ENCODE measurements at regions not wholly inside any gene's neighbourhood (a gene's known extent, or its start where the extent isn't known, plus 50 kb on each side); places are given as distances from the start of the nearest gene placed in this dataset.

DNA sequence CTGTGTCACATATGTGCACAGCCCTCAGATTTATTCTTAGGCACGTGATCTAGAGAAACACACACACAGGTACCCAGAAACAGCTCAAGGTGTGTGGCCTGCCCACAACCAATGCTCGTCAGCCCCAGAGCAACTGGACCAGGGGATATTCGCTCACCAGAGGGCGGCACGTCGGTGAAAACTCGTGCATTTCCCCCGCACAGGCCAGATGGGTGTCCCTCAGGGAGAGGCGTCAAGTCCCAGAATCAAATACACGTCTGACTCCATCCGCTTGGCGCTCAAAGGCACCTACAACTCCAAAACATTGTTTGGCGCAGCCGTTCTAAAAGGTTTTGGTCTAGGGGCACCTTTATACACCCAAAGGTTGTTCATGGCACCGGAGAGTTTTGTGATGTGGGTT is 429.0 kb downstream of the BRD1 start:
- intact Hi-C loops (cut with micrococcal nuclease), result no loop called here
- ATAC-seq (no peak), DNase-seq (no peak)
- ChIA-PET CTCF (no interaction called here), POLR2A (ENCODE audit: unreplicated experiment) (no interaction called here)
- Histone ChIP-seq H4K20me1 (ENCODE audit: low read length) (no peaks in the 10 kb centered on the region), H3K27ac (ENCODE audit: low read length) (no peak overlapping the region), H3K4me1 (ENCODE audit: insufficient read depth, low read length) (no peaks in the 10 kb centered on the region), H3K79me2 (ENCODE audit: low read length) (no peaks in the 10 kb centered on the region), H3K9me3 (ENCODE audit: low read length) (no peaks in the 10 kb centered on the region), H3K9me2 (replicated peaks; ENCODE audit: low read length) (no peaks in the 10 kb centered on the region), H3K4me3 (ENCODE audit: low read length) (no peak overlapping the region), H2AFZ (ENCODE audit: low read length) (no peak overlapping the region), H3K4me2 (ENCODE audit: low read length) (no peak overlapping the region), H3F3A (ENCODE audit: low read length, unreplicated experiment) (no peaks in the 10 kb centered on the region), H3K36me3 (ENCODE audit: low read depth, low read length) (no peaks in the 10 kb centered on the region), H3K9ac (ENCODE audit: low read length) (no peak overlapping the region), H3K27me3 (ENCODE audit: low read length) (peaks cover 54% of the 10 kb centered on the region)
- TF ChIP-seq EZH2phosphoT487 (IDR thresholded peaks at IDR 0.05; ENCODE audit: borderline replicate concordance, low read length), result no peak
- TF ChIP-seq, protein P1, sequence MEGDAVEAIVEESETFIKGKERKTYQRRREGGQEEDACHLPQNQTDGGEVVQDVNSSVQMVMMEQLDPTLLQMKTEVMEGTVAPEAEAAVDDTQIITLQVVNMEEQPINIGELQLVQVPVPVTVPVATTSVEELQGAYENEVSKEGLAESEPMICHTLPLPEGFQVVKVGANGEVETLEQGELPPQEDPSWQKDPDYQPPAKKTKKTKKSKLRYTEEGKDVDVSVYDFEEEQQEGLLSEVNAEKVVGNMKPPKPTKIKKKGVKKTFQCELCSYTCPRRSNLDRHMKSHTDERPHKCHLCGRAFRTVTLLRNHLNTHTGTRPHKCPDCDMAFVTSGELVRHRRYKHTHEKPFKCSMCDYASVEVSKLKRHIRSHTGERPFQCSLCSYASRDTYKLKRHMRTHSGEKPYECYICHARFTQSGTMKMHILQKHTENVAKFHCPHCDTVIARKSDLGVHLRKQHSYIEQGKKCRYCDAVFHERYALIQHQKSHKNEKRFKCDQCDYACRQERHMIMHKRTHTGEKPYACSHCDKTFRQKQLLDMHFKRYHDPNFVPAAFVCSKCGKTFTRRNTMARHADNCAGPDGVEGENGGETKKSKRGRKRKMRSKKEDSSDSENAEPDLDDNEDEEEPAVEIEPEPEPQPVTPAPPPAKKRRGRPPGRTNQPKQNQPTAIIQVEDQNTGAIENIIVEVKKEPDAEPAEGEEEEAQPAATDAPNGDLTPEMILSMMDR (conservative IDR thresholded peaks at IDR 0.05; ENCODE audit: low read depth, low read length), result no peak
- no peak for TF ChIP-seq EZH2 (IDR thresholded peaks at IDR 0.05; ENCODE audit: low read length, unreplicated experiment)
- no TSS peak for BruUV-seq (replicated peaks)

DNA sequence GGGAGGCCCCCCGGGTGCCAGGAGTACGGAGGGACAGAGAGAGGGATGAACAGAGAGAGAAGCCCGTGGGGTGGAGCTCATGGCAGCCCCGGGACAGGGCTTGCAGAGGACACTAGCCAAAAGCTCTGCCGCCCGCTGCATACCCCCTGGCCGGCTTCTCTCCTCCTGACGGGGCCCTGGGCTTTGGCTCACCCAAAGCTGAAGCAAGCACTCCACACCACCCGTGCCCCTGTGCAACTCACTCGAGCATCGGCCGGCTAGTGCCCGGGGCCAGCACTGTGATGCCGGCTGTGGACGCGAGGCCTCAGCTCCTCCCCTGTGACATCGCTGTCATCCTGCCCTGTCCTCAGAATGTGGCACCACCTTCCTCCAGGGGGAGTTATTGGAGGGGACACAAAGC is 429.6 kb downstream of the BRD1 start:
- no peak overlapping the region for H3K4me3 ChIP-seq (ENCODE audit: low read length)
- H4K20me1 ChIP-seq (ENCODE audit: low read length), result no peaks in the 10 kb centered on the region
- CTCF ChIA-PET, result no interaction called here
- no peak overlapping the region for H3K4me2 ChIP-seq (ENCODE audit: low read length)
- H2AFZ ChIP-seq (ENCODE audit: low read length), result no peak overlapping the region
- no peaks in the 10 kb centered on the region for H3K9me2 ChIP-seq (replicated peaks; ENCODE audit: low read length)
- H3K9me3 ChIP-seq (ENCODE audit: low read length), result no peaks in the 10 kb centered on the region
- no peaks in the 10 kb centered on the region for H3K4me1 ChIP-seq (ENCODE audit: insufficient read depth, low read length)
- no peak overlapping the region for H3K27ac ChIP-seq (ENCODE audit: low read length)
- H3K36me3 ChIP-seq (ENCODE audit: low read depth, low read length), result no peaks in the 10 kb centered on the region
- BruUV-seq (replicated peaks), result no TSS peak
- peaks cover 50% of the 10 kb centered on the region for H3K27me3 ChIP-seq (ENCODE audit: low read length)
- H3K79me2 ChIP-seq (ENCODE audit: low read length), result no peaks in the 10 kb centered on the region
- ATAC-seq, result no peak
- POLR2A ChIA-PET (ENCODE audit: unreplicated experiment), result no interaction called here
- no peak overlapping the region for H3K9ac ChIP-seq (ENCODE audit: low read length)
- intact Hi-C loops (cut with micrococcal nuclease), result no loop called here
- no peak for DNase-seq
- no peaks in the 10 kb centered on the region for H3F3A ChIP-seq (ENCODE audit: low read length, unreplicated experiment)
- TF ChIP-seq, protein P1 (conservative IDR thresholded peaks at IDR 0.05; ENCODE audit: low read depth, low read length), result no peak
- TF ChIP-seq EZH2 (IDR thresholded peaks at IDR 0.05; ENCODE audit: low read length, unreplicated experiment), result no peak
- TF ChIP-seq EZH2phosphoT487 (IDR thresholded peaks at IDR 0.05; ENCODE audit: borderline replicate concordance, low read length), result no peak

DNA sequence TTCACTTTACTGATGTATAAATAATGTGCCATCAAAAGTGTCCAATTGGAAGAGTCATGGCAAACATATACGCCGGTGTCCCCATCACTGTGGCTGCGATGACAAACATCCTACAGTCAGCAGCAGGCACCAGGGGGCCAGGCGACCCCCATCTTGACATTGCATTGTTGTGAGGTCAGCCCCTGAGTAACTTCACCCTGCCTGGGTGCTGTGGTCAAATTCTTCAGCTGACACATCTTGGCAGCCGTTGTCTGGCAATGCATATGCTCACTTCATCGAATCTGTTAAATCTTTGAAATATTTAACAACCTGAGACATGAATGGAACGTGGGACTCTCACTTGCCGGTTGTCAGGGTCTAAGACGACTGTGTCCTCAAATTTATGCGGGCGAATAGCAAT is 430.9 kb downstream of the BRD1 start:
- ATAC-seq (no peak), DNase-seq (no peak)
- no peak overlapping the region for H2AFZ ChIP-seq (ENCODE audit: low read length)
- H3K4me1 ChIP-seq (ENCODE audit: insufficient read depth, low read length), result no peaks in the 10 kb centered on the region
- H3K36me3 ChIP-seq (ENCODE audit: low read depth, low read length), result no peaks in the 10 kb centered on the region
- ChIA-PET POLR2A (ENCODE audit: unreplicated experiment) (no interaction called here), CTCF (no interaction called here)
- H3K9ac ChIP-seq (ENCODE audit: low read length), result no peak overlapping the region
- H4K20me1 ChIP-seq (ENCODE audit: low read length), result no peaks in the 10 kb centered on the region
- no peak overlapping the region for H3K4me3 ChIP-seq (ENCODE audit: low read length)
- BruUV-seq (replicated peaks), result no TSS peak
- H3K79me2 ChIP-seq (ENCODE audit: low read length), result no peaks in the 10 kb centered on the region
- H3K4me2 ChIP-seq (ENCODE audit: low read length), result no peak overlapping the region
- H3K9me2 ChIP-seq (replicated peaks; ENCODE audit: low read length), result no peaks in the 10 kb centered on the region
- H3K27me3 ChIP-seq (ENCODE audit: low read length), result peaks cover 40% of the 10 kb centered on the region
- TF ChIP-seq EZH2 (IDR thresholded peaks at IDR 0.05; ENCODE audit: low read length, unreplicated experiment) (no peak), EZH2phosphoT487 (IDR thresholded peaks at IDR 0.05; ENCODE audit: borderline replicate concordance, low read length) (no peak)
- TF ChIP-seq, protein P1 (conservative IDR thresholded peaks at IDR 0.05; ENCODE audit: low read depth, low read length), result no peak
- H3K27ac ChIP-seq (ENCODE audit: low read length), result no peak overlapping the region
- H3F3A ChIP-seq (ENCODE audit: low read length, unreplicated experiment), result no peaks in the 10 kb centered on the region
- no peaks in the 10 kb centered on the region for H3K9me3 ChIP-seq (ENCODE audit: low read length)
- intact Hi-C loops (cut with micrococcal nuclease), result no loop called here

All from PC-3 (cell line).